ENCODE measurements at regions not wholly inside any gene's neighbourhood (a gene's known extent, or its start where the extent isn't known, plus 50 kb on each side); places are given as distances from the start of the nearest gene placed in this dataset.

DNA sequence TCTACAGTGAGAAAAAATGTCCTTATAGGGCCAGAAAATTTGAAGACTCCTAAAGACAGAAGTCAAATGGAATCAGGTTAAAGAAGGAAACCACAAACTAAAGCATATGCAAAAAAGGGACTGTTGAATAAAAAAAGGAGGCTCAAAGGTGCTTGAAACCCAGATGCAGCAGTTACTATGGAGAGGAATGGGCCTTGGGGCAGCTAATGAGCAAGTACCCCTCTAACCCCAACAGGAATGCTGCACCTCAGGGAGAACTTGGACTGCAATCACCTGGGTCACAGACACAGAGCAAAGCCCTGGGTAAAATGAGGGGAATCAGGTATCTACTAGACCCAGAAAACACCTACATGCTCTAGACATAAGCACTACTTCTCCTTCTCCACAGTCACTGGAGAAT, 313.9 kb downstream of the UBE3D start:
- Histone ChIP-seq H3K4me3 (no peak overlapping the region), H3K9me3 (no peaks in the 10 kb centered on the region), H3K27ac (no peak overlapping the region), H3K27me3 (no peaks in the 10 kb centered on the region), H3K4me1 (no peaks in the 10 kb centered on the region), H3K36me3 (no peaks in the 10 kb centered on the region)
- intact Hi-C loops (cut with DNase I), result no loop called here
- TF ChIP-seq, protein P1, sequence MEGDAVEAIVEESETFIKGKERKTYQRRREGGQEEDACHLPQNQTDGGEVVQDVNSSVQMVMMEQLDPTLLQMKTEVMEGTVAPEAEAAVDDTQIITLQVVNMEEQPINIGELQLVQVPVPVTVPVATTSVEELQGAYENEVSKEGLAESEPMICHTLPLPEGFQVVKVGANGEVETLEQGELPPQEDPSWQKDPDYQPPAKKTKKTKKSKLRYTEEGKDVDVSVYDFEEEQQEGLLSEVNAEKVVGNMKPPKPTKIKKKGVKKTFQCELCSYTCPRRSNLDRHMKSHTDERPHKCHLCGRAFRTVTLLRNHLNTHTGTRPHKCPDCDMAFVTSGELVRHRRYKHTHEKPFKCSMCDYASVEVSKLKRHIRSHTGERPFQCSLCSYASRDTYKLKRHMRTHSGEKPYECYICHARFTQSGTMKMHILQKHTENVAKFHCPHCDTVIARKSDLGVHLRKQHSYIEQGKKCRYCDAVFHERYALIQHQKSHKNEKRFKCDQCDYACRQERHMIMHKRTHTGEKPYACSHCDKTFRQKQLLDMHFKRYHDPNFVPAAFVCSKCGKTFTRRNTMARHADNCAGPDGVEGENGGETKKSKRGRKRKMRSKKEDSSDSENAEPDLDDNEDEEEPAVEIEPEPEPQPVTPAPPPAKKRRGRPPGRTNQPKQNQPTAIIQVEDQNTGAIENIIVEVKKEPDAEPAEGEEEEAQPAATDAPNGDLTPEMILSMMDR (IDR thresholded peaks at IDR 0.05), result no peak
- TF ChIP-seq POLR2A (IDR thresholded peaks at IDR 0.05), result no peak
- no peak for DNase-seq

- no peak for DNase-seq
- Histone ChIP-seq H3K4me1 (no peaks in the 10 kb centered on the region), H3K27me3 (no peaks in the 10 kb centered on the region), H3K36me3 (no peaks in the 10 kb centered on the region), H3K27ac (no peak overlapping the region), H3K9me3 (no peaks in the 10 kb centered on the region), H3K4me3 (no peak overlapping the region)
- 57 to 80% methylated on average over 2 of the region's 2 CpGs for WGBS, 2 donors
- intact Hi-C loops (cut with DNase I), result no loop called here
- TF ChIP-seq POLR2A (IDR thresholded peaks at IDR 0.05), result no peak
- TF ChIP-seq, protein P1 (IDR thresholded peaks at IDR 0.05), result no peak
These were observed 303.8 kb downstream of the UBE3D start for GRCh38 chr6:82761674-82762345.

GRCh38 chr6:82766476-82766875, 299.2 kb downstream of the UBE3D start:
- TF ChIP-seq, protein P1 (IDR thresholded peaks at IDR 0.05), result no peak
- TF ChIP-seq POLR2A (IDR thresholded peaks at IDR 0.05), result no peak
- intact Hi-C loops (cut with DNase I), result no loop called here

DNA sequence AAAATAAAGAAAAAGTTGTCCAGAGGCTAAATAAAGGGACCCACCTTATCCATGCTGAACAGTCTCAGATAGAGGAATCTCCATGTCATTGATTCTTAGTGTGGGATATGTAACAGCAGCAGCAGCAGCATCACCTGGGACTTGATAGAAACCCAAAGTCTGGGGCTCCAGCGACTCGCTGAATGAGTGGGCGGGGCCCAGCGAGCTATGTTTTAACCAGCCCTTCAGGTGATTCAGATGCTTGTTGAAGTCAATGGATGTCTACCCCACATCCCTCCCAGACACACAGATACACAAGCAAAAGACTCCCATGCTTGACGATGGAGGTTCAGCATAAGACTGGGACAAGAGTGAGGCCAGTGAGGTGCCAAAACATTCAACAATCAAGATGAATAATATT, 298.6 kb downstream of the UBE3D start:
- intact Hi-C loops (cut with DNase I), result no loop called here
- H3K27ac ChIP-seq, result no peak overlapping the region
- H3K9me3 ChIP-seq, result no peaks in the 10 kb centered on the region
- H3K4me3 ChIP-seq, result no peak overlapping the region
- H3K27me3 ChIP-seq, result no peaks in the 10 kb centered on the region
- no peaks in the 10 kb centered on the region for H3K36me3 ChIP-seq
- no peaks in the 10 kb centered on the region for H3K4me1 ChIP-seq
- TF ChIP-seq POLR2A (IDR thresholded peaks at IDR 0.05), result no peak
- TF ChIP-seq, protein P1 (IDR thresholded peaks at IDR 0.05), result no peak
- 72 to 87% methylated on average over 5 of the region's 5 CpGs for WGBS, 2 donors
- DNase-seq, result no peak

More at GRCh38 chr6:82766476-82766875, 299.2 kb downstream of the UBE3D start:
- no peaks in the 10 kb centered on the region for H3K4me1 ChIP-seq
- no peak overlapping the region for H3K4me3 ChIP-seq
- H3K27me3 ChIP-seq, result no peaks in the 10 kb centered on the region
- no peak for DNase-seq
- 59 to 74% methylated on average over 1 of the region's 1 CpG for WGBS, 2 donors
- H3K36me3 ChIP-seq, result no peaks in the 10 kb centered on the region
- H3K27ac ChIP-seq, result no peak overlapping the region
- H3K9me3 ChIP-seq, result no peaks in the 10 kb centered on the region

DNA sequence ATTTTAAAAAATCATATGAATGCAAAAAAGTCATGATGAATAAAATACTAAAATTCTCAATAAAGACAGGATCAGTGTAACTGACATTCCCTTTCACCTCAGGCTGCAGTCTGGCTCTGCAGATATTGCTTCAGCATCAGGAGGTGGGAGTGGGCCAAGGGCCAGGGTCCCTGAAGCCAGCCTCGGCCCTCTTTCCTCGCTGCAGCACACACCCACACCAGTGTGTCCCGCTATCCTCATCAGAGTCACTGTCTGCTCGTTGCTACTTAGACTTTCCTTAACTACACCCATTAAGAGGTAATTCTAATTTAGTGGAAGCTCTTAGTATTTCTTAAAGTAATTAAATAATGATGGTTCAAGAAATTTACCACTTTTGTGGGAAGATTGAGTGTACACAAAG, 298.2 kb downstream of the UBE3D start:
- 84 to 86% methylated on average over 4 of the region's 4 CpGs for WGBS, 2 donors
- Histone ChIP-seq H3K36me3 (no peaks in the 10 kb centered on the region), H3K27ac (no peak overlapping the region), H3K27me3 (no peaks in the 10 kb centered on the region), H3K4me1 (no peaks in the 10 kb centered on the region), H3K9me3 (no peaks in the 10 kb centered on the region), H3K4me3 (no peak overlapping the region)
- DNase-seq, result no peak
- TF ChIP-seq POLR2A (IDR thresholded peaks at IDR 0.05), result no peak
- TF ChIP-seq, protein P1 (IDR thresholded peaks at IDR 0.05), result no peak
- intact Hi-C loops (cut with DNase I), result no loop called here

Data from esophagus squamous epithelium (tissue), 5 donors.